ENCODE measurements at regions not wholly inside any gene's neighbourhood (a gene's known extent, or its start where the extent isn't known, plus 50 kb on each side); places are given as distances from the start of the nearest gene placed in this dataset.

GRCh38 chr7:31284106-31284505 lies 56.4 kb downstream of the NEUROD6 start:
- DNase-seq, result no peak

GRCh38 chr7:31271641-31272405 lies 68.7 kb downstream of the NEUROD6 start:
- DNase-seq, result no peak

- no peak for DNase-seq
Measured at GRCh38 chr7:31267486-31267885, 73.0 kb downstream of the NEUROD6 start.

- no peak for DNase-seq
Measured at GRCh38 chr7:31263338-31263737, 77.2 kb downstream of the NEUROD6 start.

- no peak for DNase-seq
Measured at GRCh38 chr7:31261341-31261740, 79.2 kb downstream of the NEUROD6 start.

GRCh38 chr7:31260851-31261250 lies 79.7 kb downstream of the NEUROD6 start:
- DNase-seq, result no peak

GRCh38 chr7:31258391-31258790 lies 82.1 kb downstream of the NEUROD6 start:
- DNase-seq, result no peak

GRCh38 chr7:31256506-31256905 lies 84.0 kb downstream of the NEUROD6 start:
- no peak for DNase-seq

GRCh38 chr7:31254926-31255325 lies 85.6 kb downstream of the NEUROD6 start:
- no peak for DNase-seq

GRCh38 chr7:31253532-31253931 lies 87.0 kb downstream of the NEUROD6 start:
- no peak for DNase-seq

GRCh38 chr7:31251441-31251840 lies 89.1 kb downstream of the NEUROD6 start:
- no peak for DNase-seq

GRCh38 chr7:31249671-31250070 lies 90.9 kb downstream of the NEUROD6 start:
- no peak for DNase-seq

- no peak for DNase-seq
Measured at GRCh38 chr7:31236868-31237267, 103.7 kb downstream of the NEUROD6 start.

- DNase-seq, result no peak
Measured at GRCh38 chr7:31234836-31235605, 105.5 kb downstream of the NEUROD6 start.

- no peak for DNase-seq
Measured at GRCh38 chr7:31228957-31229356, 111.6 kb downstream of the NEUROD6 start.

- no peak for DNase-seq
Measured at GRCh38 chr7:31214751-31215150, 125.8 kb downstream of the NEUROD6 start.

GRCh38 chr7:31211281-31211680 lies 129.2 kb downstream of the NEUROD6 start:
- DNase-seq, result no peak

- no peak for DNase-seq
Measured at GRCh38 chr7:31204071-31204470, 136.5 kb downstream of the NEUROD6 start.

GRCh38 chr7:31203551-31203950 lies 137.0 kb downstream of the NEUROD6 start:
- DNase-seq, result no peak

- DNase-seq, result no peak
Measured at GRCh38 chr7:31202801-31203200, 137.7 kb downstream of the NEUROD6 start.

- peak; percentile 10 for DNase-seq
Measured at GRCh38 chr7:31192986-31193385, 140.9 kb downstream of the ADCYAP1R1 start.

- no peak for DNase-seq
Measured at GRCh38 chr7:31190906-31191305, 138.8 kb downstream of the ADCYAP1R1 start.

- DNase-seq, result no peak
Measured at GRCh38 chr7:31186202-31186601, 134.1 kb downstream of the ADCYAP1R1 start.

- no peak for DNase-seq
Measured at GRCh38 chr7:31175672-31176071, 123.6 kb downstream of the ADCYAP1R1 start.

Measured in inflammatory macrophage treated with lipopolysaccharide for 4 hours (primary cell).